ENCODE measurements at regions not wholly inside any gene's neighbourhood (a gene's known extent, or its start where the extent isn't known, plus 50 kb on each side); places are given as distances from the start of the nearest gene placed in this dataset.

GRCh38 chr6:79302341-79302740, 67.9 kb upstream of the HMGN3 start:
- no peak for DNase-seq

DNA sequence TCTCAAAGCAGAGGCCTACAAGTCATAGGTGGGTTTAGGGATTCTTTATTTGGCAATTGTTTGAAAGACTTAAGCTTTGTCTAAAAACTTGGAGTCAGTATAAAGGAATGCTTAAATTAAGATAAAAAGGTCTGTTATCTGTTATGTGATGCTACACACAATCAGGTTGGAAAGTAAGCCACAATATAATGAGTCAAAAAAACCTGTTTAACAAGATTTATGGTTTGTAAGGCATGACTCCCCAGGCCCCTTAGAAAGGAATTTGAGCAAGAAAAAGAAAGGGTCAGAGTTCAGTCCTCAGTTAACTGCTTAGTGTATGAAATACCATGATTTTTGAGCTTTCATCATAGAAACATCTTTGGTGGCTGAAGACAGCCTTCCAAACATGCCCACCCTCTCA, 66.8 kb upstream of the HMGN3 start:
- DNase-seq = no peak

GRCh38 chr6:79296211-79296610, 61.7 kb upstream of the HMGN3 start:
- no peak for DNase-seq

All from renal pelvis (tissue), 1 donor.